Naive thymus-derived CD4-positive, alpha-beta T cell (primary cell): ENCODE measurements at regions not wholly inside any gene's neighbourhood (a gene's known extent, or its start where the extent isn't known, plus 50 kb on each side); places are given as distances from the start of the nearest gene placed in this dataset.
A peak's percentile ranks its signal among the peaks of the same experiment; 100 is the strongest.
"Not testable (repeated sequence)": the region's sequence is repeated elsewhere in the genome, so short reads cannot be mapped to it uniquely, and the experiment has no call there.

Source experiments
- ATAC-seq: fragments of 150-1000 bp; cut with Tn5 transposase; 2 replicates; pipeline ENCODE4 v1.10.0; 2021; ENCODE audit warnings: mild to moderate bottlenecking, moderate library complexity
- CTCF ChIA-PET: fragments of 350-600 bp; sonication (Branson Sonifier 250); formaldehyde crosslinking; loops from one replicate; lab custom pipeline; 2021; ENCODE audit warnings: antibody characterized with exemption; lab: Charles Lee
- POLR2A ChIA-PET: fragments of 350-600 bp; sonication (Branson Sonifier 250); formaldehyde crosslinking; loops from one replicate; lab custom pipeline; 2021; ENCODE audit warnings: antibody characterized with exemption, inconsistent platforms; lab: Charles Lee
- DNase-seq, 9 donors: peaks; one replicate each; pipeline versions ENCODE4 v3.0.0 to v3.0.0-alpha.2; 2020 to 2022; ENCODE audit warnings: mixed read lengths in 1 of 9
- H3K27ac ChIP-seq: one replicate; pipeline ENCODE4 v1.7.0; 2013; ENCODE audit warnings: mild to moderate bottlenecking, low read depth, low read length, moderate library complexity
- H3K27me3 ChIP-seq, 2 donors: one replicate each; pipeline ENCODE4 v1.7.0; 2013; ENCODE audit warnings: low read length in 2 of 2, mild to moderate bottlenecking in 2 of 2, moderate library complexity in 2 of 2; ENCODE audit not compliant: control insufficient read depth in 2 of 2, insufficient read depth in 2 of 2
- H3K36me3 ChIP-seq, 3 experiments: 1 replicate in 2 of 3; 2 replicates in 1 of 3; pipeline ENCODE4 v1.7.0; 2013; ENCODE audit warnings: low read length in 3 of 3, mild to moderate bottlenecking in 3 of 3, moderate library complexity in 1 of 3; ENCODE audit not compliant: insufficient read depth in 3 of 3, control insufficient read depth in 2 of 3
- H3K4me1 ChIP-seq, 2 donors: one replicate each; pipeline ENCODE4 v1.7.0; 2013; ENCODE audit warnings: low read length in 2 of 2, mild to moderate bottlenecking in 2 of 2, moderate library complexity in 1 of 2; ENCODE audit not compliant: control insufficient read depth in 2 of 2, insufficient read depth in 2 of 2
- H3K4me3 ChIP-seq: 2 replicates; pipeline ENCODE4 v1.7.0; 2013; ENCODE audit warnings: mild to moderate bottlenecking, low read length
- H3K9me3 ChIP-seq, 3 experiments: 1 replicate in 2 of 3; 2 replicates in 1 of 3; pipeline ENCODE4 v1.7.0; 2013; ENCODE audit warnings: low read length in 3 of 3; ENCODE audit not compliant: control insufficient read depth in 2 of 3
- H3K27ac Mint-ChIP-seq, 9 donors: one replicate each; pipeline ENCODE4 v1.8.0; 2020 to 2022; ENCODE audit warnings: mixed read lengths in 9 of 9, mild to moderate bottlenecking in 8 of 9, moderate library complexity in 5 of 9, inconsistent platforms in 2 of 9
- H3K27me3 Mint-ChIP-seq, 5 donors: one replicate each; pipeline ENCODE4 v1.8.0; 2021 to 2022; ENCODE audit warnings: mixed read lengths in 5 of 5, mild to moderate bottlenecking in 1 of 5
- H3K36me3 Mint-ChIP-seq, 5 donors: one replicate each; pipeline ENCODE4 v1.8.0; 2020 to 2022; ENCODE audit warnings: mixed read lengths in 5 of 5, mild to moderate bottlenecking in 3 of 5, inconsistent platforms in 1 of 5
- H3K4me1 Mint-ChIP-seq, 7 donors: one replicate each; pipeline ENCODE4 v1.8.0; 2020 to 2022; ENCODE audit warnings: mixed read lengths in 7 of 7, mild to moderate bottlenecking in 3 of 7, inconsistent platforms in 1 of 7
- H3K4me3 Mint-ChIP-seq, 10 donors: one replicate each; pipeline ENCODE4 v1.8.0; 2020 to 2022; ENCODE audit warnings: mild to moderate bottlenecking in 10 of 10, mixed read lengths in 10 of 10, moderate library complexity in 6 of 10, inconsistent platforms in 2 of 10
- H3K9me3 Mint-ChIP-seq, 11 donors: one replicate each; pipeline ENCODE4 v1.8.0; 2020 to 2022; ENCODE audit warnings: mixed read lengths in 11 of 11, mild to moderate bottlenecking in 4 of 11, inconsistent platforms in 1 of 11, moderate library complexity in 1 of 11
- intact Hi-C, 2 donors: fragments of 100-400 bp; cut with micrococcal nuclease; formaldehyde crosslinking; loops; one replicate each; pipeline ENCODE4 v1.15.1; 2023

DNA sequence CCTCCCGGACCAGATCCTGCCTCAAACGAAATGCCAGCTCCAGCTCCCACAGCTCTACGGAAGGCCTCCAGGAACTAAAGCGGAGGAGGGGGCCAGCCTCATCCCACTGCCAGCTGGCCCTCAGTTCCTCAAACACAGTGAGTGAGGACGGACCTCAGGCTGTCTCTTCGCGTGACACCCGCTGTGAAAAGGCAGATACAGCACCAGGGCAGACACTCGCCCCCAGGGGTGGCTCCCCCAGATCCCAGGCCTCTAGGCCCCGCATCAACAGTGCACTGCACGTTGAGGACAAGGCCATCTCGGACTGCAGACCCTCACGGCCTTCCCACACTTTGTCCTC is 149.9 kb upstream of the C1QTNF3 start:
- POLR2A ChIA-PET, H3K9me3 ChIP-seq, H3K27me3 ChIP-seq, H3K27me3 Mint-ChIP-seq, H3K4me3 ChIP-seq, H3K4me3 Mint-ChIP-seq, intact Hi-C loops, CTCF ChIA-PET, H3K9me3 Mint-ChIP-seq, H3K4me1 ChIP-seq, H3K27ac ChIP-seq, ATAC-seq: not testable (repeated sequence)
- peak in 1 of 9 donors; percentile 22 for DNase-seq
- H3K36me3 ChIP-seq: peaks cover 0 to 24% (median 5%) of the 10 kb centered on the region in 3 experiments
- H3K36me3 Mint-ChIP-seq: peaks cover 4 to 39% (median 32%) of the 10 kb centered on the region in 5 donors
- peak overlapping the region in 1 of 9 donors; percentile 23 for H3K27ac Mint-ChIP-seq
- peaks cover 0 to 32% (median 2%) of the 10 kb centered on the region in 7 donors for H3K4me1 Mint-ChIP-seq

GRCh38 chr5:34193297-34193696 is 150.3 kb upstream of the C1QTNF3 start:
- POLR2A ChIA-PET, H3K9me3 ChIP-seq, CTCF ChIA-PET, H3K4me3 ChIP-seq, H3K27me3 Mint-ChIP-seq, intact Hi-C loops, H3K4me1 ChIP-seq, H3K4me3 Mint-ChIP-seq, H3K9me3 Mint-ChIP-seq, ATAC-seq, H3K27ac ChIP-seq, H3K27me3 ChIP-seq: not testable (repeated sequence)
- Mint-ChIP-seq H3K36me3 (peaks cover 4 to 37% (median 32%) of the 10 kb centered on the region in 5 donors), H3K4me1 (peaks cover 0 to 32% (median 2%) of the 10 kb centered on the region in 7 donors), H3K27ac (peak overlapping the region in 1 of 9 donors; percentile 12)
- DNase-seq: peak in 2 of 9 donors; percentile 11 to 19
- peaks cover 0 to 24% (median 5%) of the 10 kb centered on the region in 3 experiments for H3K36me3 ChIP-seq

DNA sequence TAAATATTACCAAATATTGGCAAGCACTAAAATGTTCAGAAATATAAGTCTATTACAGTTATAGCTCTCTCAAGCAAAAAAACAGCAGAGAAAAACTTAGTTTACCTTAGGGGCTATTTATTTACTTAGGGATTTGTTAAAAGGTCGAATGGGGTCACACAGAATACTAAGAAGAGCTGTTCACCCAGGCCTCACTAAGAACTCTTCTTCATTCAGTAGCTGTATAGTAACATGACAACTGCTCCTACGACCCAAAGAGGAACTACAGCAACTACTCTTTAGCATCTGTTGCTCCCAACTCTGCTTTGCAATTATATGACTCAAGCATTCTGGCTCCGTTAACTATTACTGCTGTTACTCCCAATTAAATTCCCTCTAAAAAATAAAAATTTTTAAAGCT is 150.8 kb upstream of the C1QTNF3 start:
- H3K27me3 ChIP-seq, intact Hi-C loops, DNase-seq, H3K9me3 ChIP-seq, H3K4me3 ChIP-seq, POLR2A ChIA-PET, H3K9me3 Mint-ChIP-seq, ATAC-seq, H3K4me1 ChIP-seq, CTCF ChIA-PET, H3K27ac ChIP-seq, H3K4me3 Mint-ChIP-seq, H3K27me3 Mint-ChIP-seq: not testable (repeated sequence)
- Mint-ChIP-seq H3K36me3 (peaks cover 4 to 37% (median 32%) of the 10 kb centered on the region in 5 donors), H3K27ac (peak overlapping the region in 1 of 9 donors; percentile 12), H3K4me1 (peaks cover 0 to 32% (median 2%) of the 10 kb centered on the region in 7 donors)
- peaks cover 0 to 24% (median 5%) of the 10 kb centered on the region in 3 experiments for H3K36me3 ChIP-seq

- H3K27me3 ChIP-seq, H3K27me3 Mint-ChIP-seq, H3K9me3 ChIP-seq, intact Hi-C loops, H3K4me3 ChIP-seq, DNase-seq, CTCF ChIA-PET, H3K4me3 Mint-ChIP-seq, POLR2A ChIA-PET, H3K27ac Mint-ChIP-seq, H3K4me1 ChIP-seq, H3K9me3 Mint-ChIP-seq, ATAC-seq, H3K27ac ChIP-seq: not testable (repeated sequence)
- H3K4me1 Mint-ChIP-seq: peaks cover 0 to 20% (median under 1%) of the 10 kb centered on the region in 7 donors
- H3K36me3 Mint-ChIP-seq: peaks cover 0 to 23% (median 21%) of the 10 kb centered on the region in 5 donors
- H3K36me3 ChIP-seq: peaks cover 0 to 14% (median 5%) of the 10 kb centered on the region in 3 experiments
These were observed 153.1 kb upstream of the C1QTNF3 start for GRCh38 chr5:34196091-34196490.

DNA sequence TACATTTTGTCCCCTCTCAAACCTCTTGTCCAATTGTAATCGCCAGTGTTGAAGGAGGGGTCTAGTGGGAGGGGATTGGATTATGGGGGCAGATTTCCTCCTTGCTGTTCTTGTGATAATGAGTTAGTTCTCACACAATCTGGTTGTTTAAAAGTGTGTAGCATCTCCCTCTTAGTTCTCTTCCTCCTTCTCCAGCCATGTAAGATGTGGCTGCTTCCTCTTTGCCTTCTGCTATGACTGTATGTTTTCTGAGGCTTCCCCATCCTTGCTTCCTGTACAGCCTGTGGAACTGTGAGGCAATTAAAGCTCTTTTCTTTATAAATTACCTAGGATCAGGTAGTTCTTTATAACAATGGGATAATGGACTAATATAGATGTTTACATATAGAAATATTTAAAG is 162.3 kb upstream of the C1QTNF3 start:
- H3K27ac Mint-ChIP-seq, ATAC-seq, H3K4me1 Mint-ChIP-seq, DNase-seq, CTCF ChIA-PET, H3K9me3 Mint-ChIP-seq, H3K27me3 Mint-ChIP-seq, H3K9me3 ChIP-seq, H3K4me1 ChIP-seq, H3K36me3 Mint-ChIP-seq, H3K36me3 ChIP-seq, H3K27me3 ChIP-seq, H3K4me3 ChIP-seq, H3K27ac ChIP-seq, intact Hi-C loops, POLR2A ChIA-PET, H3K4me3 Mint-ChIP-seq: not testable (repeated sequence)

DNA sequence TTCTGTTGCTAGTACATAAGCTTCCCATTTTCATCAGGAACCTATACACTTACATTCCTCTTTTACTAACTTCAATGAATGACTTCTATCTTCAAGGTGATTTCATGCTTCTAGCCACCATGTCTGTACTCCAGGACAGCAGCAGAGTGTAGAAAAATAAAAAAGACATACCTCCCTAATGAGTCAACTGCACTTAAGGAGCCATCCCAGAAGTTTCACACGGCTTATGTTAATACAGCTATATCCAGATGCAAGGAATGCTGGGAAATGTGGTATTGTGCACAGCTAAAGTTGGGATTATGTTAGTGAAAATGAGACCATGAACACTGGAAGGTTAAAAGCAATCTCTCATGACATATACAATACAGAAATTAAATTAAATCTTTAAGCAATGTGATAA is 174.4 kb upstream of the C1QTNF3 start:
- H3K27me3 ChIP-seq, H3K4me3 ChIP-seq, H3K4me1 ChIP-seq, H3K27me3 Mint-ChIP-seq, ATAC-seq, H3K27ac ChIP-seq, H3K9me3 ChIP-seq, H3K36me3 Mint-ChIP-seq, intact Hi-C loops, POLR2A ChIA-PET, H3K27ac Mint-ChIP-seq, H3K36me3 ChIP-seq, H3K4me3 Mint-ChIP-seq, H3K9me3 Mint-ChIP-seq, H3K4me1 Mint-ChIP-seq, DNase-seq, CTCF ChIA-PET: not testable (repeated sequence)

GRCh38 chr5:34221329-34222073 is 178.5 kb upstream of the C1QTNF3 start:
- POLR2A ChIA-PET, H3K4me1 Mint-ChIP-seq, H3K9me3 Mint-ChIP-seq, H3K27me3 ChIP-seq, intact Hi-C loops, H3K4me3 Mint-ChIP-seq, H3K27ac ChIP-seq, H3K4me1 ChIP-seq, H3K9me3 ChIP-seq, H3K27me3 Mint-ChIP-seq, H3K4me3 ChIP-seq, H3K27ac Mint-ChIP-seq, CTCF ChIA-PET, DNase-seq, ATAC-seq, H3K36me3 ChIP-seq: not testable (repeated sequence)
- H3K36me3 Mint-ChIP-seq: peaks cover 0 to 12% (median 4%) of the 10 kb centered on the region in 5 donors
